HL-60 (cell line): ENCODE measurements at regions not wholly inside any gene's neighbourhood (a gene's known extent, or its start where the extent isn't known, plus 50 kb on each side); places are given as distances from the start of the nearest gene placed in this dataset.

ENCODE experiments used
- DNase-seq, 2 experiments: peaks; one replicate each; pipeline ENCODE4 v3.0.0-alpha.2; 2010 to 2020; ENCODE audit warnings: low read depth in 1 of 2, low spot score in 1 of 2
- H3K27ac ChIP-seq: fragments of 250-450 bp; sonication (Bioruptor Pico); replicated peaks from 2 replicates; pipeline ENCODE4 v1.5.1; 2020; ENCODE audit warnings: mild to moderate bottlenecking, moderate library complexity
- H3K27me3 ChIP-seq: fragments of 250-450 bp; sonication (Bioruptor Pico); 2 replicates; pipeline ENCODE4 v1.5.1; 2021; ENCODE audit warnings: mild to moderate bottlenecking, moderate library complexity; ENCODE audit not compliant: insufficient read depth, poor library complexity, severe bottlenecking
- H3K4me3 ChIP-seq: replicated peaks from 2 replicates; pipeline ENCODE4 v1.5.1; 2011; ENCODE audit warnings: mild to moderate bottlenecking, control low read depth, low read length; ENCODE audit not compliant: insufficient read depth
- CTCF ChIP-seq: IDR thresholded peaks from one replicate; pipeline ENCODE4 v1.5.1; 2011; ENCODE audit warnings: low read length, control low read depth, inconsistent platforms; ENCODE audit not compliant: insufficient read depth
- GABPA ChIP-seq: IDR thresholded peaks from 2 replicates; pipeline ENCODE4 v1.6.1; 2012; ENCODE audit warnings: low read depth
- POLR2AphosphoS5 ChIP-seq: IDR thresholded peaks from 2 replicates; pipeline ENCODE4 v1.6.1; 2012; ENCODE audit warnings: low read depth
- REST ChIP-seq: IDR thresholded peaks from 2 replicates; pipeline ENCODE4 v1.6.1; 2012; ENCODE audit warnings: low read depth; ENCODE audit not compliant: insufficient replicate concordance
- SPI1 ChIP-seq: IDR thresholded peaks from 2 replicates; pipeline ENCODE4 v1.6.1; 2012; ENCODE audit warnings: low read depth, mild to moderate bottlenecking, borderline replicate concordance

- DNase-seq = no peak
- H3K4me3 ChIP-seq = no peak overlapping the region
- H3K27ac ChIP-seq = no peak overlapping the region
- H3K27me3 ChIP-seq = no peaks in the 10 kb centered on the region
- TF ChIP-seq GABPA = no peak
- TF ChIP-seq REST = no peak
- no peak for TF ChIP-seq POLR2AphosphoS5
- no peak for TF ChIP-seq CTCF
- TF ChIP-seq SPI1 = no peak
Observed at GRCh38 chr17:14752011-14752410, 451.1 kb downstream of the HS3ST3B1 start.

GRCh38 chr17:14750866-14751265, 450.0 kb downstream of the HS3ST3B1 start:
- TF ChIP-seq CTCF (no peak), SPI1 (no peak), REST (no peak), POLR2AphosphoS5 (no peak), GABPA (no peak)
- DNase-seq = no peak
- Histone ChIP-seq H3K27me3 (no peaks in the 10 kb centered on the region), H3K4me3 (no peak overlapping the region), H3K27ac (no peak overlapping the region)

GRCh38 chr17:14749269-14749668, 448.4 kb downstream of the HS3ST3B1 start:
- H3K27ac ChIP-seq = no peak overlapping the region
- no peak for DNase-seq
- no peak for TF ChIP-seq CTCF
- no peak for TF ChIP-seq GABPA
- no peak for TF ChIP-seq SPI1
- TF ChIP-seq REST = no peak
- no peak for TF ChIP-seq POLR2AphosphoS5
- no peaks in the 10 kb centered on the region for H3K27me3 ChIP-seq
- H3K4me3 ChIP-seq = no peak overlapping the region
